Endodermal cell (in vitro differentiated cells): ENCODE measurements at regions not wholly inside any gene's neighbourhood (a gene's known extent, or its start where the extent isn't known, plus 50 kb on each side); places are given as distances from the start of the nearest gene placed in this dataset.
A peak's percentile ranks its signal among the peaks of the same experiment; 100 is the strongest.

Experiments used
- DNase-seq: peaks from one replicate; pipeline ENCODE4 v3.0.0-alpha.2; 2017
- H3K27ac ChIP-seq: 2 replicates; pipeline ENCODE4 v1.5.1; 2013; ENCODE audit warnings: mild to moderate bottlenecking, low read depth, low read length, moderate library complexity
- H3K27me3 ChIP-seq: 2 replicates; pipeline ENCODE4 v1.6.1; 2013; ENCODE audit warnings: mild to moderate bottlenecking, low read length, moderate library complexity; ENCODE audit not compliant: insufficient read depth, control insufficient read depth, poor library complexity, severe bottlenecking
- H3K36me3 ChIP-seq: 2 replicates; pipeline ENCODE4 v1.7.0; 2013; ENCODE audit warnings: mild to moderate bottlenecking, low read length, moderate library complexity; ENCODE audit not compliant: control insufficient read depth, insufficient read depth
- H3K4me1 ChIP-seq: one replicate; pipeline ENCODE4 v1.7.0; 2013; ENCODE audit warnings: low read length; ENCODE audit not compliant: control insufficient read depth, insufficient read depth
- H3K4me3 ChIP-seq: 2 replicates; pipeline ENCODE4 v1.5.1; 2013; ENCODE audit warnings: mild to moderate bottlenecking, low read length, moderate library complexity
- H3K9ac ChIP-seq: 2 replicates; pipeline ENCODE4 v1.6.1; 2013; ENCODE audit warnings: mild to moderate bottlenecking, low read length, moderate library complexity; ENCODE audit not compliant: poor library complexity, severe bottlenecking; ENCODE audit errors: extremely low read depth
- H3K9me3 ChIP-seq: 2 replicates; pipeline ENCODE4 v1.6.1; 2013; ENCODE audit warnings: mild to moderate bottlenecking, low read length, moderate library complexity; ENCODE audit not compliant: control insufficient read depth
- H3K27ac Mint-ChIP-seq: 2 replicates; pipeline ENCODE4 v1.8.0; 2020; ENCODE audit warnings: mixed read lengths
- H3K27me3 Mint-ChIP-seq: 2 replicates; pipeline ENCODE4 v1.8.0; 2021; ENCODE audit warnings: mild to moderate bottlenecking, mixed read lengths; ENCODE audit not compliant: insufficient read depth
- H3K36me3 Mint-ChIP-seq: 2 replicates; pipeline ENCODE4 v1.8.0; 2020; ENCODE audit warnings: low read depth, mixed read lengths
- H3K4me1 Mint-ChIP-seq: 2 replicates; pipeline ENCODE4 v1.8.0; 2020; ENCODE audit warnings: mixed read lengths
- H3K4me3 Mint-ChIP-seq: 2 replicates; pipeline ENCODE4 v1.8.0; 2020; ENCODE audit warnings: mild to moderate bottlenecking, moderate library complexity, mixed read lengths
- H3K9me3 Mint-ChIP-seq: 2 replicates; pipeline ENCODE4 v1.8.0; 2020; ENCODE audit warnings: mild to moderate bottlenecking, mixed read lengths
- CTCF ChIP-seq: fragments of 200-600 bp; sonication (generic); conservative IDR thresholded peaks from 2 replicates; pipeline ENCODE4 v1.5.0; 2021; ENCODE audit warnings: antibody characterized with exemption, mild to moderate bottlenecking
- WGBS, 2 experiments: methylation state at CpG; one replicate each; pipeline versions ENCODE4 v1.1.5 to v1.1.7; 2013; ENCODE audit warnings: missing lambda C conversion rate in 2 of 2, mixed read lengths in 1 of 2; ENCODE audit not compliant: insufficient coverage in 1 of 2, insufficient read length in 1 of 2; 5-methylcytosine and 5-hydroxymethylcytosine counted together

GRCh38 chr2:217051416-217051815 lies 191.6 kb upstream of the TNP1 start:
- H3K4me1 ChIP-seq: peaks cover 16% of the 10 kb centered on the region
- no peaks in the 10 kb centered on the region for H3K9me3 ChIP-seq
- 100% methylated on average over 2 of the region's 2 CpGs for WGBS, 2 experiments
- no peak for TF ChIP-seq CTCF
- no peaks in the 10 kb centered on the region for H3K27me3 ChIP-seq
- H3K4me3 Mint-ChIP-seq: no peak overlapping the region
- H3K36me3 Mint-ChIP-seq: no peaks in the 10 kb centered on the region
- no peaks in the 10 kb centered on the region for H3K9me3 Mint-ChIP-seq
- H3K9ac ChIP-seq: no peak overlapping the region
- no peak overlapping the region for H3K27ac Mint-ChIP-seq
- peaks cover 47% of the 10 kb centered on the region for H3K4me1 Mint-ChIP-seq
- DNase-seq: no peak
- no peaks in the 10 kb centered on the region for H3K27me3 Mint-ChIP-seq
- H3K36me3 ChIP-seq: no peaks in the 10 kb centered on the region
- no peak overlapping the region for H3K4me3 ChIP-seq
- H3K27ac ChIP-seq: no peak overlapping the region

- Histone ChIP-seq H3K36me3 (no peaks in the 10 kb centered on the region), H3K9me3 (no peaks in the 10 kb centered on the region), H3K4me3 (no peak overlapping the region), H3K27me3 (no peaks in the 10 kb centered on the region), H3K4me1 (peaks cover 10% of the 10 kb centered on the region), H3K9ac (no peak overlapping the region), H3K27ac (peak overlapping the region; percentile 51)
- Mint-ChIP-seq H3K4me3 (peak overlapping the region; percentile 30), H3K9me3 (no peaks in the 10 kb centered on the region), H3K27me3 (no peaks in the 10 kb centered on the region), H3K4me1 (peaks cover 44% of the 10 kb centered on the region), H3K36me3 (no peaks in the 10 kb centered on the region), H3K27ac (peak overlapping the region; percentile 83)
- 94 to 100% methylated on average over 3 of the region's 3 CpGs for WGBS, 2 experiments
- no peak for TF ChIP-seq CTCF
- DNase-seq: no peak
Measured at GRCh38 chr2:217049956-217050355, 190.1 kb upstream of the TNP1 start.

- no peak for TF ChIP-seq CTCF
- Histone ChIP-seq H3K9ac (no peak overlapping the region), H3K9me3 (no peaks in the 10 kb centered on the region), H3K36me3 (no peaks in the 10 kb centered on the region), H3K27ac (peak overlapping the region; percentile 51), H3K4me1 (peaks cover 9% of the 10 kb centered on the region), H3K4me3 (peak overlapping the region; percentile 15), H3K27me3 (no peaks in the 10 kb centered on the region)
- WGBS, 2 experiments: 41 to 63% methylated on average over 1 to 7 of the region's 7 CpGs
- peak overlapping the region; percentile 83 for H3K27ac Mint-ChIP-seq
- H3K36me3 Mint-ChIP-seq: no peaks in the 10 kb centered on the region
- peak overlapping the region; percentile 30 for H3K4me3 Mint-ChIP-seq
- no peaks in the 10 kb centered on the region for H3K27me3 Mint-ChIP-seq
- H3K9me3 Mint-ChIP-seq: no peaks in the 10 kb centered on the region
- DNase-seq: peak; percentile 69
- peaks cover 40% of the 10 kb centered on the region for H3K4me1 Mint-ChIP-seq
Measured at GRCh38 chr2:217049422-217049821, 189.6 kb upstream of the TNP1 start.
